Nephron (organoid): ENCODE measurements at regions not wholly inside any gene's neighbourhood (a gene's known extent, or its start where the extent isn't known, plus 50 kb on each side); places are given as distances from the start of the nearest gene placed in this dataset.

Experiments used
- H3K27ac Mint-ChIP-seq, 3 experiments: 2 replicates each; pipeline ENCODE4 v1.8.0; 2020; ENCODE audit warnings: mixed read lengths in 3 of 3, mild to moderate bottlenecking in 2 of 3, moderate library complexity in 1 of 3
- H3K27me3 Mint-ChIP-seq: 2 replicates; pipeline ENCODE4 v1.8.0; 2021; ENCODE audit warnings: low read depth, mild to moderate bottlenecking, moderate library complexity, mixed read lengths
- H3K36me3 Mint-ChIP-seq: 2 replicates; pipeline ENCODE4 v1.8.0; 2020; ENCODE audit warnings: low read depth, mixed read lengths
- H3K4me1 Mint-ChIP-seq: 2 replicates; pipeline ENCODE4 v1.8.0; 2020; ENCODE audit warnings: mixed read lengths
- H3K4me3 Mint-ChIP-seq, 3 experiments: 2 replicates each; pipeline ENCODE4 v1.8.0; 2020; ENCODE audit warnings: mild to moderate bottlenecking in 3 of 3, mixed read lengths in 3 of 3, moderate library complexity in 2 of 3
- H3K9me3 Mint-ChIP-seq: 2 replicates; pipeline ENCODE4 v1.8.0; 2020; ENCODE audit warnings: mixed read lengths
- TF ChIP-seq, protein P1 (sequence below), 3 experiments: fragments of 200-600 bp; sonication (generic); IDR thresholded peaks; one replicate each; pipeline ENCODE4 v1.5.0; 2021; ENCODE audit warnings: antibody characterized with exemption in 3 of 3; ENCODE audit not compliant: unreplicated experiment in 3 of 3

- no peak overlapping the region for H3K4me3 Mint-ChIP-seq
- H3K36me3 Mint-ChIP-seq = no peaks in the 10 kb centered on the region
- H3K27ac Mint-ChIP-seq = no peak overlapping the region
- no peaks in the 10 kb centered on the region for H3K27me3 Mint-ChIP-seq
- TF ChIP-seq, protein P1, sequence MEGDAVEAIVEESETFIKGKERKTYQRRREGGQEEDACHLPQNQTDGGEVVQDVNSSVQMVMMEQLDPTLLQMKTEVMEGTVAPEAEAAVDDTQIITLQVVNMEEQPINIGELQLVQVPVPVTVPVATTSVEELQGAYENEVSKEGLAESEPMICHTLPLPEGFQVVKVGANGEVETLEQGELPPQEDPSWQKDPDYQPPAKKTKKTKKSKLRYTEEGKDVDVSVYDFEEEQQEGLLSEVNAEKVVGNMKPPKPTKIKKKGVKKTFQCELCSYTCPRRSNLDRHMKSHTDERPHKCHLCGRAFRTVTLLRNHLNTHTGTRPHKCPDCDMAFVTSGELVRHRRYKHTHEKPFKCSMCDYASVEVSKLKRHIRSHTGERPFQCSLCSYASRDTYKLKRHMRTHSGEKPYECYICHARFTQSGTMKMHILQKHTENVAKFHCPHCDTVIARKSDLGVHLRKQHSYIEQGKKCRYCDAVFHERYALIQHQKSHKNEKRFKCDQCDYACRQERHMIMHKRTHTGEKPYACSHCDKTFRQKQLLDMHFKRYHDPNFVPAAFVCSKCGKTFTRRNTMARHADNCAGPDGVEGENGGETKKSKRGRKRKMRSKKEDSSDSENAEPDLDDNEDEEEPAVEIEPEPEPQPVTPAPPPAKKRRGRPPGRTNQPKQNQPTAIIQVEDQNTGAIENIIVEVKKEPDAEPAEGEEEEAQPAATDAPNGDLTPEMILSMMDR (IDR thresholded peaks at IDR 0.05; ENCODE audit: unreplicated experiment in 3 of 3) = no peak
- no peaks in the 10 kb centered on the region for H3K4me1 Mint-ChIP-seq
- no peaks in the 10 kb centered on the region for H3K9me3 Mint-ChIP-seq
Observed at GRCh38 chr1:80448081-80448480, 1352.7 kb upstream of the ADGRL2 start.

DNA sequence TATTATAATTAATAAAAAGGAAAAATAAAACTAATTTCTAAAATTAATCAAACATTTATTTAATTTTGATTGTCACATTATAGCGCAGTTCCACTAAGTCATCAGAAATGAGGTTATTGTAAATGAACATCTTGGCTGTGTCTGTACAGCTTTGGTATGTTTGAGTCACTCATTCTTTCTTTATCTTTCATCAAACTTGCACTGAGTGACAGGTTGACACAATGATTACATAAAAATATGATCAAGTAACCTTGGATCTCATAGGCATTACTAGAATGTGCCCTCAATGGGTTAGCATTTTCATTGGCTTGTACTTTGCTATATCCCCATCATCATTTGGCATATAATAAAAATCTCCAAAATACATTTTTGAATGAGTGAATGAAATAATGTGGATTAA lies 1353.2 kb upstream of the ADGRL2 start:
- H3K27me3 Mint-ChIP-seq = no peaks in the 10 kb centered on the region
- no peak overlapping the region for H3K4me3 Mint-ChIP-seq
- H3K9me3 Mint-ChIP-seq = no peaks in the 10 kb centered on the region
- H3K4me1 Mint-ChIP-seq = no peaks in the 10 kb centered on the region
- TF ChIP-seq, protein P1 (IDR thresholded peaks at IDR 0.05; ENCODE audit: unreplicated experiment in 3 of 3) = no peak
- H3K36me3 Mint-ChIP-seq = no peaks in the 10 kb centered on the region
- no peak overlapping the region for H3K27ac Mint-ChIP-seq

GRCh38 chr1:80445033-80445432 lies 1355.7 kb upstream of the ADGRL2 start:
- no peaks in the 10 kb centered on the region for H3K36me3 Mint-ChIP-seq
- H3K27me3 Mint-ChIP-seq = no peaks in the 10 kb centered on the region
- H3K4me1 Mint-ChIP-seq = no peaks in the 10 kb centered on the region
- H3K27ac Mint-ChIP-seq = no peak overlapping the region
- TF ChIP-seq, protein P1 (IDR thresholded peaks at IDR 0.05; ENCODE audit: unreplicated experiment in 3 of 3) = no peak
- no peaks in the 10 kb centered on the region for H3K9me3 Mint-ChIP-seq
- no peak overlapping the region for H3K4me3 Mint-ChIP-seq

DNA sequence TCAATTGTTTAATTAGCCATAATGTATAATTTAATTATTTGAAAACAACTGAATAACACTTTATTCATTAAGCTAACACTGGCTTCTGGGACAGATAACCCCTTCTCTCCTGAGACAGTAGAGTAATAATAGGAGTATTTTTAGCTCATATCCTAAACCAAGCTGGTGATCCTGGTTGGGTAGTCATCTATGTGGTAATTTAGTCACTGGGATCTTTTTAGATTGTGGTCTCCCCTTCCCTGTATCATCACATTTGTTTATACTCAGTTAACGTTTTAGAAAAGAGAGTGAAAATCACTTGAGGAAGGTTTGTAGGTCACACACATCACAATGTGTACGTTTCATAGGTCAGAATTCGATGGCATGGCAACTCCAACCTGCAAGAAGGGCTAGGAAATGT lies 1356.6 kb upstream of the ADGRL2 start:
- H3K4me1 Mint-ChIP-seq = no peaks in the 10 kb centered on the region
- H3K36me3 Mint-ChIP-seq = no peaks in the 10 kb centered on the region
- no peak overlapping the region for H3K4me3 Mint-ChIP-seq
- TF ChIP-seq, protein P1 (IDR thresholded peaks at IDR 0.05; ENCODE audit: unreplicated experiment in 3 of 3) = no peak
- H3K9me3 Mint-ChIP-seq = no peaks in the 10 kb centered on the region
- no peaks in the 10 kb centered on the region for H3K27me3 Mint-ChIP-seq
- H3K27ac Mint-ChIP-seq = no peak overlapping the region

GRCh38 chr1:80441664-80442063 lies 1359.1 kb upstream of the ADGRL2 start:
- Mint-ChIP-seq H3K4me3 (no peak overlapping the region), H3K27me3 (no peaks in the 10 kb centered on the region), H3K4me1 (no peaks in the 10 kb centered on the region), H3K9me3 (no peaks in the 10 kb centered on the region), H3K36me3 (no peaks in the 10 kb centered on the region), H3K27ac (no peak overlapping the region)
- TF ChIP-seq, protein P1 (IDR thresholded peaks at IDR 0.05; ENCODE audit: unreplicated experiment in 3 of 3) = no peak

GRCh38 chr1:80436851-80437250 lies 1363.9 kb upstream of the ADGRL2 start:
- Mint-ChIP-seq H3K9me3 (peaks cover under 1% of the 10 kb centered on the region), H3K27ac (no peak overlapping the region), H3K4me3 (no peak overlapping the region), H3K36me3 (no peaks in the 10 kb centered on the region), H3K4me1 (no peaks in the 10 kb centered on the region), H3K27me3 (no peaks in the 10 kb centered on the region)
- TF ChIP-seq, protein P1 (IDR thresholded peaks at IDR 0.05; ENCODE audit: unreplicated experiment in 3 of 3) = no peak
